ENCODE measurements at regions not wholly inside any gene's neighbourhood (a gene's known extent, or its start where the extent isn't known, plus 50 kb on each side); places are given as distances from the start of the nearest gene placed in this dataset.
"Not testable (repeated sequence)": the region's sequence is repeated elsewhere in the genome, so short reads cannot be mapped to it uniquely, and the experiment has no call there.

- Histone ChIP-seq H3K36me3 (no peaks in the 10 kb centered on the region), H3K4me1 (no peaks in the 10 kb centered on the region), H3K9me3 (no peaks in the 10 kb centered on the region), H3K4me3 (no peak overlapping the region), H3K27me3 (no peaks in the 10 kb centered on the region), H3K27ac (no peak overlapping the region)
- DNase-seq = no peak
- TF ChIP-seq CTCF (IDR thresholded peaks at IDR 0.05) (no peak), POLR2A (IDR thresholded peaks at IDR 0.05) (no peak)
- intact Hi-C loops (cut with DNase I; ENCODE audit: low total_unique reads) = no loop called here
Measured at GRCh38 chr18:60022671-60023276, 123.0 kb downstream of the PMAIP1 start.

- Histone ChIP-seq H3K4me1 (no peaks in the 10 kb centered on the region), H3K4me3 (no peak overlapping the region), H3K9me3 (no peaks in the 10 kb centered on the region), H3K36me3 (no peaks in the 10 kb centered on the region), H3K27me3 (no peaks in the 10 kb centered on the region), H3K27ac (no peak overlapping the region)
- no peak for TF ChIP-seq POLR2A (IDR thresholded peaks at IDR 0.05)
- no peak for DNase-seq
- intact Hi-C loops (cut with DNase I; ENCODE audit: low total_unique reads) = no loop called here
Measured at GRCh38 chr18:60021556-60021955, 121.8 kb downstream of the PMAIP1 start.

- Histone ChIP-seq H3K9me3 (no peaks in the 10 kb centered on the region), H3K27me3 (no peaks in the 10 kb centered on the region), H3K36me3 (no peaks in the 10 kb centered on the region), H3K4me3 (no peak overlapping the region), H3K4me1 (no peaks in the 10 kb centered on the region), H3K27ac (no peak overlapping the region)
- no peak for TF ChIP-seq POLR2A (IDR thresholded peaks at IDR 0.05)
- intact Hi-C loops (cut with DNase I; ENCODE audit: low total_unique reads) = no loop called here
- no peak for DNase-seq
Measured at GRCh38 chr18:60020107-60020925, 120.5 kb downstream of the PMAIP1 start.

GRCh38 chr18:60019463-60019840 is 119.7 kb downstream of the PMAIP1 start:
- Histone ChIP-seq H3K36me3 (no peaks in the 10 kb centered on the region), H3K4me3 (no peak overlapping the region), H3K27ac (no peak overlapping the region), H3K9me3 (no peaks in the 10 kb centered on the region), H3K4me1 (no peaks in the 10 kb centered on the region), H3K27me3 (no peaks in the 10 kb centered on the region)
- TF ChIP-seq CTCF (IDR thresholded peaks at IDR 0.05) (no peak), POLR2A (IDR thresholded peaks at IDR 0.05) (no peak)
- no peak for DNase-seq
- intact Hi-C loops (cut with DNase I; ENCODE audit: low total_unique reads) = no loop called here

- Histone ChIP-seq H3K4me1 (no peaks in the 10 kb centered on the region), H3K4me3 (no peak overlapping the region), H3K36me3 (no peaks in the 10 kb centered on the region), H3K27me3 (no peaks in the 10 kb centered on the region), H3K27ac (no peak overlapping the region), H3K9me3 (no peaks in the 10 kb centered on the region)
- TF ChIP-seq POLR2A (IDR thresholded peaks at IDR 0.05) (no peak), CTCF (IDR thresholded peaks at IDR 0.05) (no peak)
- intact Hi-C loops (cut with DNase I; ENCODE audit: low total_unique reads) = no loop called here
- DNase-seq = no peak
Measured at GRCh38 chr18:60018618-60019462, 119.0 kb downstream of the PMAIP1 start.

- H3K4me3 ChIP-seq; H3K9me3 ChIP-seq; DNase-seq; H3K27me3 ChIP-seq; H3K36me3 ChIP-seq; H3K4me1 ChIP-seq; intact Hi-C loops (cut with DNase I; ENCODE audit: low total_unique reads); H3K27ac ChIP-seq: not testable (repeated sequence)
Measured at GRCh38 chr18:60018134-60018533, 118.3 kb downstream of the PMAIP1 start.
